Kidney epithelial cell (primary cell): ENCODE measurements at regions not wholly inside any gene's neighbourhood (a gene's known extent, or its start where the extent isn't known, plus 50 kb on each side); places are given as distances from the start of the nearest gene placed in this dataset.

ENCODE experiments used
- DNase-seq: peaks from one replicate; pipeline ENCODE4 v3.0.0-alpha.2; 2010; ENCODE audit warnings: low read depth
- H3K27me3 ChIP-seq: 2 replicates; pipeline ENCODE4 v1.6.0; 2011; ENCODE audit warnings: low read length; ENCODE audit not compliant: control insufficient read depth, insufficient read depth
- H3K36me3 ChIP-seq: 2 replicates; pipeline ENCODE4 v1.5.1; 2011; ENCODE audit warnings: low read length; ENCODE audit not compliant: control insufficient read depth, insufficient read depth
- H3K4me3 ChIP-seq: 2 replicates; pipeline ENCODE4 v1.5.1; 2011; ENCODE audit warnings: low read depth, mild to moderate bottlenecking, control low read depth, low read length
- CTCF ChIP-seq: IDR thresholded peaks from 2 replicates; pipeline ENCODE4 v1.5.1; 2011; ENCODE audit warnings: mild to moderate bottlenecking, moderate library complexity, low read length, control low read depth, inconsistent platforms; ENCODE audit not compliant: insufficient read depth, poor library complexity, severe bottlenecking

- no peak for DNase-seq
- no peak for TF ChIP-seq CTCF
- Histone ChIP-seq H3K4me3 (no peak overlapping the region), H3K27me3 (no peaks in the 10 kb centered on the region), H3K36me3 (no peaks in the 10 kb centered on the region)
Measured at GRCh38 chr7:81534996-81535395, 234.9 kb downstream of the HGF start.

DNA sequence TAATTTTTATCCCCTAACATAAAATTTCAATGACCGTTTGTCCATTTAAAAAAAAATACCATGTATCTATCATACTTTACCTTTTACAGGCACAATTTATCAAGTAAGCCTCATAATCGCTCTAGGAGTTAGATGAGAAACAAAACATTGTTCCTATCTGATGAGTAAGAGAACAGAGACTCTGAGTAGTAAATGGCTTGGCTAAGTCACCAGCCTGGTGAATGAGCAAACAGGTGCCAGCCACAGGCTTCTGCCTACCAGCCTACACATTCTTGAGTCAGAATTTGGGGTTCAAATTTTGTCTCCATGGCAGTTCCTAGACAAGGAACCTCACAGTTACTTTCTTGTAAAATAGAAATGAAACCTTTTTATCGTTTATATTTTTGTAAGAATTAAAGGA, 235.4 kb downstream of the HGF start:
- Histone ChIP-seq H3K4me3 (no peak overlapping the region), H3K36me3 (no peaks in the 10 kb centered on the region), H3K27me3 (no peaks in the 10 kb centered on the region)
- no peak for DNase-seq
- TF ChIP-seq CTCF, result no peak

- DNase-seq, result no peak
- H3K36me3 ChIP-seq, result no peaks in the 10 kb centered on the region
- no peak for TF ChIP-seq CTCF
- H3K27me3 ChIP-seq, result no peaks in the 10 kb centered on the region
- no peak overlapping the region for H3K4me3 ChIP-seq
Measured at GRCh38 chr7:81533931-81534330, 235.9 kb downstream of the HGF start.

- no peaks in the 10 kb centered on the region for H3K36me3 ChIP-seq
- H3K27me3 ChIP-seq, result no peaks in the 10 kb centered on the region
- no peak for DNase-seq
- no peak overlapping the region for H3K4me3 ChIP-seq
- TF ChIP-seq CTCF, result no peak
Measured at GRCh38 chr7:81533426-81533825, 236.4 kb downstream of the HGF start.

- no peaks in the 10 kb centered on the region for H3K36me3 ChIP-seq
- no peak for TF ChIP-seq CTCF
- H3K4me3 ChIP-seq, result no peak overlapping the region
- DNase-seq, result no peak
- no peaks in the 10 kb centered on the region for H3K27me3 ChIP-seq
Measured at GRCh38 chr7:81529785-81530184, 240.1 kb downstream of the HGF start.

DNA sequence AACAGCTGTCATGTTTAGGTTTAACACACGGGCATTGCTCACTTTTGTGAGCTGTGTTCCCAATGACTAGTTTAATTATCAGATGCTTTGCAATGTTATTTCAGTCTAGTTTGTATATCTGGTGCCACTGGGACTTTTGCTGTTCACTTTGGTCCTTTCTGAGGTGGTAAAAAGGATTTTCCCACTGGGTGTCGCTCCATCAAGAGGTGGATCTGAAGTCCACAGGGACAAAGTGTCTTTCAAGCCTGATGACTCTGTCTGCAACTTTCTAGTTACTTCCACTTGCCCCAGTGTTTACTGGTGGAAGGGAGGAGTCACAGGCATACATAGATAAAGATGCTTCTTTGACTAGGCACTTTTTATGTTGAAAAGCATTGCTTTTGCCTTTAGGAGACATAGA, 242.2 kb downstream of the HGF start:
- H3K27me3 ChIP-seq, result no peaks in the 10 kb centered on the region
- DNase-seq, result no peak
- no peaks in the 10 kb centered on the region for H3K36me3 ChIP-seq
- TF ChIP-seq CTCF, result no peak
- H3K4me3 ChIP-seq, result no peak overlapping the region
